GM21447 (cell line): ENCODE measurements at regions not wholly inside any gene's neighbourhood (a gene's known extent, or its start where the extent isn't known, plus 50 kb on each side); places are given as distances from the start of the nearest gene placed in this dataset.

Source experiments
- ATAC-seq: cut with Tn5 transposase; IDR thresholded peaks from one replicate; pipeline ENCODE4 v1.9.1; 2021; ENCODE audit not compliant: unreplicated experiment

DNA sequence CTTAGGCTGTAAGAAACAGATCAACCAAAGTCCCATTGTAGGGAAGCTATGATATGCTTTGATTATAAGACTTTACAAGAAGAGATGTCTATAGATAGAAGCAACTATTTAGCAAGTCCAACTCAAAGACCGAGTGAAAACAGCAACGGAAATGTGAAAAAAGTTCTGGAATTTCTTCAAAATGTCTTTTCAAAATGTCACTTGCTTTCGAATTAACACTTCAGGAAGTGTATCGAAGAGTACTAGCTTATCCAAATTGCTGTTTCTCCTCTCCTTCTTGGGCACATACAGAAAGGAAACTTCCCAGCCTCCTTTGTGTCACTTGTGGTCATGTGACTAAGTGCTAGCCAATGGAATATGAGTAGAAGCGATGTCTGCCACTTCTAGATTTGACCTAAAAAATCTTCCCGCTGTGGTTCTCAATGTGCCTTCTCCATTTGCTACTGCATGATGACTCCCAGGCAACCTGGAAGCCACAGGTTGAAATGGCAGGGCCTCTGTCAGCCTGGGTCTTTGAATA lies 89.9 kb downstream of the TSEN15 start:
- ATAC-seq, result no peak

DNA sequence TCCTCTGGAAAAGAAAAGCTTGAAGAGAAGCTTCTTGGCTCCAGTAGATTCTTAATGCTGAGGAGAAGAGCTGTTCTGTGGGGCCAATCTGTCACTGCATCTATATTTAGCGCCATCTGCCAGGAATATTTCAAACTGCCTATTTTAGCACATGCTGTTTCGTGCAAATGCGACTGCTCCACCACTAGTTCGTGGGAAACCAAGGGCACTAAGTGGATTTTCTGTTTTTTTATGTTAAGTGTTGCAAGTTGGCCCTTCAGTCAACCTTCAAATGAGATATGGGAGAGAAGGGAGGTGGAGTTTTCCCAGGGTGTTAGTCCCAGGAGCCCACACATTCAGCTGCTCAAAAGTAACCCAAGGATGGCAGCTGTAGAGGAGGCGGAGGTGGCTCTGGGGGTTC lies 91.9 kb downstream of the TSEN15 start:
- no peak for ATAC-seq

DNA sequence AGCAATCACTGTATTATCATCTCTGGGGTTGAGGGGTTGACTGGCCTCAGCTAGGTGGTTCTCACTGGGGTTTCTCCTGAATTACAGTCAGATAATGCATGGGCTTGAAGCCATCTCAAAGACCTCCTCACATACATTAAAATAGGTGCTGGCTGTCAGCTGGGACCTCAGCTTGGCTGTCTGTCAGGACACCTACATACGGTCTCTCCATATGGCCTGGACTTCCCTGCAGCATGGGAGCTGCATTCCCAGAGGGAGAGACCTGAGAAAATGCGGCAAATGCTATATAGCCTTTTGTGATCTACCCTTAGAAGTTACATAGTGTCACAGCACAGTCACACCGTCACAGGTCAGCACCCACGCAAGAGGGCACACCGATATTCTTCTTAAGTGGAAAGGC lies 93.6 kb downstream of the TSEN15 start:
- no peak for ATAC-seq

DNA sequence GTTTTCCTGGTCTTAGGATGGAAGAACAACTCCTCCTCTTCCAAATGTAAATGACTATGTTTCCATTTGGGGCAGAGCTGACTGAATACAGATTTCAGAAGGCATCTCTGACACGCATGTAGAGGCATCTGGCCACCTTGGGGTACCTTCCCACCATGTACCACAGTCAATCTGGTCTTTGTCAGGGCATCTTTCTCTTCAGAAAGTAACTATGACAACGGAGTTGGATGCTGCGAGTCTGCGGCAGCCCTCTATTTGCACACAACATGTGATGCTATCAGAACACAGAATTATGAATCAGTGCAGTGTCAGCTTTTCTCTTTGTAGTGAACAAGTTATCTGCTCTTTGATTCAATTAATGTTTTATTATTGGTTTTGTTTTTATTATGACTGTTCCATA lies 94.7 kb downstream of the TSEN15 start:
- ATAC-seq, result no peak

DNA sequence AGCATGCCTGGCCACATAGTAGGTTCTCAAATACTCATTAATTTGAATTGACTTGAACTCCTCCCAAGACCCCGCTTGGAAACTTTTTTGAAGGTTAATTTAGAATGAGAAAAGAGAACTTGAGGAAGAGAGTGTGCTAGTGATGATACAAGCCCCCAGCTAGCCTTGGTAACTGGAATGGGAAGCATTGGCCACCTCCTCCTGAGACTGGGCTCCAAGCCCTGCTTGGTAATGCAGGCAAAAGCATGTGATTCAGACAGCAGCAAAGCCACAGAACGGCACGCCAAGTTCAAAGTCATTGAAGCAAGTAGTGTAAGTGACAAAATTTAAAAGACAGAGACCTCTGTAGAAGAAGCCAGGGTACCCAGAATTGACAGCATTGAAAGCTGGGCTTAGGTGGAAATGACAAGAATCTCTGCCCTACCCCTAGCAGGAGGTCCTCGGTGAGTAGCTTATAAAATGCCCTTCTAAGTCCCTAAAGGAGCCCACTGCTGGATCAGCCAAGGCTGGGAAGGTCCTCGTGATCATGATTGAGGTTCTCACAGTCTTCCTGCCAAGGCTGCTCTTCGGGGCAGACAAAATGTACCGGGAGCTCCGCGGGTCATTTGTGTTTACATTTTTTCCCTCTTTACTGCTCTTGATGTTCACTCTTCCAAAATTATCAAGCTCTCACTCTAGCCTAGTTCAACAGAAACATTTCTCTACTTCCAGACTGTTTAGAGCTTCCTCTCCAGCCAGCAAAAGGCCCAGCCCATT lies 99.4 kb downstream of the TSEN15 start:
- ATAC-seq, result no peak

DNA sequence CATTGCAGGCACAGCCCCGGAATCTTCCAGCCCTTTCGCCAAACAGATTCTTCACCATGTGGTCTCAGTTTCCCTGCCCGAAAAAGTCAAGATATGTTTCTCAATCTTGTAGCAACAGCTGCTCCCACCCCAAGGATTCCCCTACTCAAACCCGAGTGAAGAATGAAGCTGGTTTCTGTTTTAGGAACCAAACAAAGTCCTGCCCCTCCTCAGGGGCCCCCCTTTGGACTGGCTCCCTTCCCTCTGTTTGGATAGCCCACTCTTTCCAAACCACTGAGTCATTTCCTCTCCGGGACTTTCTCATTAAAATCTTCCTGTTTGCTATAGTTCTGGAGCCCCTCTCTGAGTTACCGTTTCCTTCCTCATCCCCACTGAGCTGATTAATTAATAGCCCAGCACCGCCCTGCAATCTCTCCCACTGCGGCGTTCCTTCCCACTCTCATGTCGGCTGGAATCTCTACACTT lies 100.9 kb downstream of the TSEN15 start:
- no peak for ATAC-seq

GRCh38 chr1:184152974-184153373 lies 101.4 kb downstream of the TSEN15 start:
- ATAC-seq, result no peak

- no peak for ATAC-seq
Measured at GRCh38 chr1:184153731-184154130, 102.2 kb downstream of the TSEN15 start.

- ATAC-seq, result no peak
Measured at GRCh38 chr1:184156521-184157393, 105.2 kb downstream of the TSEN15 start.

GRCh38 chr1:184157394-184157742 lies 105.8 kb downstream of the TSEN15 start:
- no peak for ATAC-seq

DNA sequence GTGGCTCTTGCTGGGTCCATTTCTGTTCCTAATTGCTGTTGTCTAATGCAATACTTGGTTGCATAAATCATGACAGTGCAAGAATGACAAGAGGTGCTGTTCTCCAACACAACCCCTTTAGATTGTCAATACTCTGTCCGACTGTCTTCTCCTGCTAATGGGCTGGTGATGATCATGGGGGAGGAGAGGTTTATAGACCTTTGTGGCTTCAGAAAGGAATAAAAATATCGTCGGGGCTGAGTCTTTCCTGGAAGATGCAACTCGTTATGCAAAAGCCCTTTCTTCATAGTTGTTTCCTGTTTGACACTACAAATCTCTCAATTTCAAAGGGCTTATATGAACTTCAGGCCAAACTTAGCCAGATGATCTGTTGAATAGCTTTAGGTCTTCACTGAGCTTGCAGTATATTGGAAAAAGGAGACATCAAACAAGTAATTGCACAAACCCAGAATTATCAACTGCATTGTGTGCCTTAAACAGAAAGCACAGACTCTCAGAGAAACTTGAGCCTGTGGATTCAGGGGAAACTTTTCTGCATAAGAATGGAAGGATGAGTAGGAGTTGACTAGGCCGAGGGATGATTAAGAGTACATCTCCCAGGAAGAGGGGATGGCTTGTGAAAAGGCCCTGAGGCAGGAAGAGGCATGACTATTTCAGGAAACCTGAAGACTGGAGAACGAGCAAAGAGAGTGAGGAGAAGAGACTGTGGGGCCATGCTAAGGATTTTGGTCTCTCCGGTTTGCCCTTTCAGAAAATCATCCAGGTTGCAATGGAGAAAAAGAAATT lies 107.6 kb downstream of the TSEN15 start:
- ATAC-seq, result no peak

DNA sequence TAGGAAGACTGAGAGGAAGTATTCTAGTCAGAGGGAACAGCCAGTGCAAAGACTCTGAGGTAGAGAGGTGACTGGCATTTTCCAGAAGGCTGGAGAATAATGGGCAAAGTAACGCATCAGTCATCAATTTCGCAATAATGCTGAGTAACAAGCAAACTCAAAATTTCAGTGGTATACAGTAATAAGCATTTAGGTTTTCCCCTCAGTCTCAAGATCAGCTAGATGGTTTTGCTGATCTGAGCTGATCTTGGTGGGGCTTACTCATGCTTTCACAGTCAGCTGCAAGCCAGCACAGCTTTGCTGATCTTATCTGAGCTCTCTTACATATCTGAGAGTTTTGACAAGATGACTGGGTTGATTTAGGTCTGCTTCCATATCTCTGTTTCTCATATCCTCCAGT lies 108.7 kb downstream of the TSEN15 start:
- ATAC-seq, result no peak

- ATAC-seq, result no peak
Measured at GRCh38 chr1:184161071-184161698, 109.7 kb downstream of the TSEN15 start.

DNA sequence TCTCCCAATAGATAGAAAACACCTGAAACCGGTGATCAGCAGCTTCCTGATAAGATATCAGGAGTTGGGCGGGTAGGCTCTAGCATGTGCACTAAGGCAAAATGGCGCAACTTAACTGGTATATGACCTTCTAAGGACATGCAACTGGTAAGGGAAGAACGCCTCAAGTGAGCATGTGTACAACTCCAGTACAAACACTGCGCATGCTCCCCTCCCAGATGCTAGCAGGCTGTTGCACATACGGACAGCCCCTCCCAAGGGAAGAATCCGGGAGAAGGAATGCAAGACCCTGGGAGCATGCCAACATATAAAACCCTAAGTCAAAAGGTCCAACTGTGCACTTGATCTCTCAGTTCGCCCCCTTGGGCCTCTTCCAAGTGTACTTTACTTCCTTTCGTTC lies 110.8 kb downstream of the TSEN15 start:
- no peak for ATAC-seq

GRCh38 chr1:184163674-184164465 lies 112.3 kb downstream of the TSEN15 start:
- peak; percentile 82 for ATAC-seq

DNA sequence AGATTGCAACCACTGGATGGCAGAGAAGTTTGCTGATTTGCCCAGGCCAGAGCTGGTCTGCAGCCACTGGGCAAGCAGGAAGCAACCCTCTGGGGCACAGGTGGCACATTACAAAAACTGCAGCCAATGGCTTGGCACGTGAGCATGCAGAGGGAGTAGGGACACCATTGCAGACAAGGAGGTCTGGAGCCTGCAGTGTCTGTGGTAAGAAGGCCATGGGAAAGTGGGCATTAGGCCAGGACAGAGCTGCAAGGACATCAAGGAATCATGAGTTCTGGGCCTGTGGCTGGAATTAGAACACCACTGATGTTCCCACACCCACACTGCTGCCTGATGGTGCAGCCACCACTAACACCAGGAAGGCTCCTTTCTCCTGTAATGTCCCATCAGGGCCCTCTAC lies 113.0 kb downstream of the TSEN15 start:
- no peak for ATAC-seq

GRCh38 chr1:184166485-184166884 lies 115.0 kb downstream of the TSEN15 start:
- ATAC-seq, result no peak

- no peak for ATAC-seq
Measured at GRCh38 chr1:184167352-184167751, 115.8 kb downstream of the TSEN15 start.

DNA sequence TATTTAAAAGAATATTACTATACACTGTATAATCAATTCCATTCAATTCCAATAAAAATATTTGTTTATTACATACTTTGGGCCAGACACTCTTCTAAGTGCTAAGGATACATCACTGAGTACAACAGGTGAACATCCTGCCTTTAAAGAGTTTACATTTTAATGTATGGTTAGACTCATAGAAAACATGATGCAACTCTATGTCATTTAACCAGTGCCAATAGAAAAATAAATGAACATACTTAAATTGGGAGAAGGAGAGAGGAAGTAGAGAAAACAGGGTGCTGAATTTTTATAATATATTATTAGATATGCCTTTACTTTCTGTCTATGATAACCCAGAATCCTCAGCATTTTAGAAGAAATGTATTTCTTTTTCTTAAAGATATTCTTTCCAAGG lies 119.2 kb downstream of the TSEN15 start:
- ATAC-seq, result no peak

- no peak for ATAC-seq
Measured at GRCh38 chr1:184176058-184176457, 124.5 kb downstream of the TSEN15 start.
